EL (cell line): ENCODE measurements at regions not wholly inside any gene's neighbourhood (a gene's known extent, or its start where the extent isn't known, plus 50 kb on each side); places are given as distances from the start of the nearest gene placed in this dataset.
A peak's percentile ranks its signal among the peaks of the same experiment; 100 is the strongest.

Source experiments
- DNase-seq: peaks from one replicate; pipeline ENCODE4 v3.0.0-alpha.2; 2016

DNA sequence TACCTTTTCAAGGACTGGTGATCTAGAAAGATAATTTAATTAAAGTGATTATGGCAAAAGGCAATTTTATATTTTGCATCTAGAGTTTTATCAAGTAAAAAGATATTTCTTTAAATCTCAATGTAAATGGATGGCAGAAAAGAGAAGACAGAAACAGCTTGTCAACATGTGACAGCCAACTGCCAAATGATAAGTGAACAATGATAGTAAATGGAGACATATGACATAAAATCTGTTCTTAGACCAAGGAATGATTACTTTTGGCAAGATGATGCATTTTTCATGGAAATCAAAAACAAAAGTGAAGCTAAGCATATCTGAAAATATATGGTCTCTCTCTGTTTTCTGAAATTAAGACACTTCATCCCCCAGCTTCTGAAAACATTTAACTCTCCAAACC, 1730.7 kb upstream of the FLRT2 start:
- no peak for DNase-seq

DNA sequence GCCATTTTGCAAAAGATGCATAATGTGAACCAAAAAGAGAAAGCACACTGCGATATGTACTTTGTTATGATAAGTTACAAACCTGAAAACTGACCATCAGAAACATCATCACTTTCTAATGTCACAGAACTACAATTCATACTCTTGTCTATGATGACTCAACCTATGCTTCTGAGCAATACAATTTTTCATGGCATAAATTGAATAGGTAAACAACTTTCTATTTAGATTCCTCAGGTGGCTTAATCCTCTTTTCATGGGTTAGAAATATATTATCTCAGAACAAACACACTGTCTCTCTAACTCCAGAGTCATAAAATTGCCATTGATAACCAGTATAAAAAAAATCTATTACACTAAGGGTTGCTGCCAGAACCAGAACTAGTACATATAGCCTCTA, 1715.0 kb upstream of the FLRT2 start:
- no peak for DNase-seq

DNA sequence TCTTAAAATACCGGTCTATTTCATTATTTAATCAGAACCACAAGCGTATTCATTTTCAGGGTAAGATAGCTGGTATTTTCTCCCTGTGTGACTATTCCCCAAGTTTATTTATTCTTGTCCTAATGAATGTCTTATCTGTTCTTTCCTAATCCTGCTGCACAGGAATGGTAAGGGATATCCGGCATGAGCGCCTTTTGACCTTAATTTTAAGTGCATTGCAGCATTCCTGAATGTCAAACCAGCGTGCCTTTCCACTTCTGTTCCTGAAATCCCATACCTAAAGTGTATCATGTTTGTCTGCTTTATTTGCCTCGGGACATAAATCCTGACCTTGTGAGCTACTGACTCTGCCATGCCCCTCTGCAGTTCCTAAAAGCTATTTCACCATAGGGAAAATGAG, 1713.2 kb upstream of the FLRT2 start:
- peak; percentile 52 for DNase-seq

DNA sequence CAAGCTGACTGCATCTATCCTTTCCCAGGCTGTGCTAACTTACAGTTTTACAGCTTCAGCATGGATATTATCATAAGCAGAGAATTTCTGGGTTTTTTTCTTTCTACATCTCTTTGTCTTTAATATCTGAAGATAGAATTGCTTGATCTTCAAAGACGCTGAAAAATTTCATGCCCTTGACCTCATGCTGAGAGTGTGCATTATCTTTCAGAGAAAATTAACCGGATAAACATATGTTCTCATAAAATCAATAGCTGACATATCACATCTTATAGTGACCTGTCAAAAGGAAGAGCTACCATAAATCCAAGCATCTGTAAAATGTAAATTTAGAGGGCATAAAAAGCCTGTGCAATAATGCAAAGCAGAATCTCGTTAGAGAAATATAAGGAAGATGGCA, 1704.1 kb upstream of the FLRT2 start:
- no peak for DNase-seq

DNA sequence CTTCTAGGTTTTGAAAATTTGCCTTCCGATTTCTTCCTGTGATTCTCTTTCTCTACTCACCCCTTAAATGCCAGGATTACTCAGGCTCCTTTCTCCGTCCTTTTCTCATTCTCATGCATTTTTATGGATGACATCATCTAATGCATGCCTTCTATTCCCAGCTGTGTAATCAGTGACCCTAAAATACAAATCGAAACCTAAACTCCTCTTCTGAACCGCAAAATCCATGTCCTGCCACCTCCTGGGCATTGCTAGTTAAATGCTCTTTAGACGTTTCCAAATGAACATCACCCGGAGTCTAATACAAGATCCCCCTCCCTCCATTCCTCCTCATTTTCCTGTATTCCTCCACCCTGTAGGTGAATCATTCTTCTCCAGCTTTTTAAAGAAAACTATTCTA, 1703.1 kb upstream of the FLRT2 start:
- peak; percentile 58 for DNase-seq

DNA sequence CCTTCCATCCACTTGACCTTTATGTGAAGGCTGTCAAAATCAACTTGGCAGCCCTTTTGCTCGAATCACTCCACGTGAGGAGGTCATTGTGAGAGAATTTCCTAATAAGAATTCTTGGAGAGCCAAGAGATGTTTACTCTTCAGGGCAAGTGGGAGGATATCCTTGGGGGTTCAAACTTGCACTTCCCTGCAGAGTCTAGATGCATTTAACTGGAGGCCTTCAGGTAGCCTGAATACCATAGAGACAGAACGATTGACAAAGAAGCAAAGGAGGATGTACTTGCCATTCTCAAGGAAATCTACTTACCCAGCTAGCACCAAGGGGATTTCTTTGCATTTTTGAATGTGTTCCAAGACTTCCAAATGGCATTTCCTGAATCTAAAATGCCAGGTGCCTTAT, 1702.6 kb upstream of the FLRT2 start:
- DNase-seq, result no peak

DNA sequence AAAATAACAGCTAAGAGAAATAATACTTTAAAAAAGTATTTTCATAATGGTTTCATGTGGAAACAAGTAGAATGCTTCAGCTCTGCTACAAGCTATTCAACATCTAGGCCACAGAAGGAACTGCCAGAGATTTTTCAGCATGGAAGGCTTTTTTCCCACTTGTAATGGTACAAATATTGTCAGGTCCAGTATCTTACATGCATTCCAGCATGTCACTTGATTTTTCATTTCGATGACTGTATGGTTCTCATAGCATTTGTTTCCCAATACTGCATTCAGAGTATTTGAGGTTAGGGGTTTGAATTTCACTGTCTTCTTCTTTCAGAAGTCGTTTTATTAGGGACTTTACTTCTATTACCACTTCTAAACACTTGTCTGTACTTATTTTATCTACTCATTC, 1701.5 kb upstream of the FLRT2 start:
- no peak for DNase-seq

DNA sequence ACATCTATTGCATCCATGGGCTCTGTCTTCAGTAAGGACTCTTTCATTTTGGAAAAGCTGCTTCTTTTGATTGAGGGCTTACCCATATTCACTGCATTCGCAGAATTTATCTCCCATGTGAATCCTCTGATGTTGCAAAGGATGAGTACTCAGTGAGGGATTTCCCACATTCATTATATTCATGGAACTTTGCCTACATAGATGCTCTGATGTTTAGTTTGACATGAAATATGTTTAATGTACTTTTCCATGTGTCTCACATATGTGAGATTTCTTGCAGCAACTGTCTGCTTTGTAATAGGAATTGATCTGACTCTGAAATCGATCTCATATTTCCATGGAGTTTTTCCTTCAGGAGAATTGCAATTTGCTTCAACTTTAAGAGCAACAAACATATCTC, 1699.6 kb upstream of the FLRT2 start:
- DNase-seq, result no peak

DNA sequence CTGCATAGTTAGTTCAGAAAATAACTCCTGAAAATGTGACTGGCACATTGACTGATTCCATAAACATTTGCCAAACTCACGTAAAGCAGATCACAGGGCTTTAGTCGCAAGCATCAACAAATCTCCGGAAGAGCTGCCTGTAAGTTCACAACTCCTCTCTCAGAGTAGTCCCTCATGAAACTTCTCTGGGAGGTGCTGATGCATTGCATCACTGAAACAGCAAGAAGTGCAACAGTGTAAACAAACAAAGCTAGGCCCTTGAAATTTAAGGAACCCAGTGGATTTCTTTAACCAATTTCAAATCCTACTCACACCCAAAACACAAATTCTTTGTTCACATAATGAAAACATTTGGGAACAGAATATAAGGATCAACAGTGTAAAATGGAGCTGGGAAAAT, 1691.7 kb upstream of the FLRT2 start:
- no peak for DNase-seq

DNA sequence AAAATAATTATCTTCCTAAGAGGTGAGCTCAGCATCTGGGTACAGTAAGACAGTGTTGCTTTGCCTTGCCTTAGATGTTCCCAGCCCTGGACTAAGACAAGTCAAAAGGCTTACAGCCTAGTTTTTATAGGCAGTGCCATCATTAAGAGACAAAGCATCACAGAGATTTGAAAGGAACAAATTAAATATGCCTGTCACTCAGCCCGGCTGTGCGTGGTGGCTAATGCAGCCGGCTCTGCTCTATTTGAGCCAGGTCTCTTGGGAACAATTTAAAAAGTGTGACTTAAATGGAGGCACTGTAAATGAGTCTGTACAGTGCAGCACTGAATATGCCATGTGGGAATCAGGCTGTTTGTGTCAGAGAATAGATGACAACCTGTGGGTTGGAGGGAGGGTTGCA, 1687.4 kb upstream of the FLRT2 start:
- DNase-seq, result no peak

DNA sequence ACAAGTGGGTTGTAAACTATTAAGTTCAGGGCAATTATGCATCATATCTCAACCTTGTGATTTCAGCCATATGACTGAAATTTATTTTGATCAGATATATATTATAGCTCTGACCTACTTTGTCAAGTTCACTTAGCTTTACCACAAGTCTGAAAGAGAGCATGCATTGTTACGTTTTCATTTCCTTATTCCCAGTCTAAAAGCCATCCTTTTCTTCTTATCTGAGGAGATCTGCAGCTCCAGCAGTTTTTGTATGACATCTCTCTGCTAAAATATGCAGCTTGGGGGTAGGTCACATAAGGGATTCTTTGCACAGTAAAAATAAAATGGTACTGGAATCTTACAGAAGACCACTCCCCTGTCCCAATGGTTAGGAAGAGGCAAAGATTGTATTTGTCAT, 1682.8 kb upstream of the FLRT2 start:
- no peak for DNase-seq

DNA sequence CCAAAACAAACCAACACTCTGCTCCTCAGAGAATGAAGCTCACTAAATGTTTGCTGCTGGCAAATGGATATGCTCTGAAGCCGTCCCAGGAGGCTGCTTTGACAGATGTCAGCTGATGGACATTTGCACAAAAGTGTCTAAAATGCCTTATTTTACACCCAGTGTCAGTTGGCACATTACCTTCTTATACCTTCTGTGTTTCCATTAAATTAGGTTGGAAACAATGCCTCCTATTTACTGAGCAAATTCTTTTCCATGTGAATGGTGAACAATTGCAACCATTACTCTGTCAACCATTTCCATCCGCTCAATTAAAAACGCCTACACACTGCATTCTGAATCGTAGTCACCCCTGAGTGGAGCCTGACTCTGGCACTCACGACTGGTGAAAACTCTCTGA, 1679.9 kb upstream of the FLRT2 start:
- DNase-seq, result no peak

DNA sequence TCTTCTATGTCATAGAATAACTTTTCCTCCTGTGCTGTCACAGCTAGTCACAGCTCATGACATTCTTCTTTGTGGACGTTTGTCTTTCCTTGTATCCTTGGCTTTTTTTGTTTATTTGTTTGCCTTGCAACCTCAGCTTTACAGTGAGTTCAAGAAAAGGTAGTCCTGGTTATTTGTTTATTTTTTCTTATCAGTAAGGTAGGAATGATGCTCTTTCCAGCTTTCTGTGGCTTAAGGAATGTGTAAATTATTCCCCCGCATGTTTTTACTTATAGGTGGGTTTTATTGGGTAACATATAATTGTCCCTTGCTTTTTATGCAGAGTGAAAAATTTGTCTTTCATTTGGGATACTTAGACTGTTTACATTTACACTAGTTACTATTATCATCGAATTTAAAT, 1673.6 kb upstream of the FLRT2 start:
- DNase-seq, result no peak

DNA sequence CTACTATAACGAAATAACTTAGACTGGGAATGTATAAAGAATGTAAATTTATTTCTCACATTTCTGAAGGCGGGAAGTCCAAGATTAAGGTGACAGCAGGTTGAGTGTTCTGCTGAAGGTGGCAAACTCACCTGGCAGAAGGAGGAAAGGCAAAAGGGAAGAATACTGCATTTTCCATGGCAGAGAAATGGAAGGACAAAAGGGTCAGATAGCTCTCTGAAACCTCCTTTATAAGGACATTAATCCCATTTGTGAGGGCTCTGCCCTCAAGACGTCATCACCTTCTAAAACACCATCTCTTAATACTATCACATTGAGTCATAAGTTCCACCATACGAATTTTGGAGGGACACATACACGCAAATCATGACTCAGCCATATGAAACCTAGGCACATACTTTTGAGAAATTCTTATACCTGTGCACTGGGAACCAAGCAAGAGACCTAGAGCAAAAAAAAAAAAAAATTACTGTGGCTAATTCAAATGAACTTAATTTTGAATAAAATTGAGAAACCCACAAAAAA, 1669.3 kb upstream of the FLRT2 start:
- peak; percentile 14 for DNase-seq

DNA sequence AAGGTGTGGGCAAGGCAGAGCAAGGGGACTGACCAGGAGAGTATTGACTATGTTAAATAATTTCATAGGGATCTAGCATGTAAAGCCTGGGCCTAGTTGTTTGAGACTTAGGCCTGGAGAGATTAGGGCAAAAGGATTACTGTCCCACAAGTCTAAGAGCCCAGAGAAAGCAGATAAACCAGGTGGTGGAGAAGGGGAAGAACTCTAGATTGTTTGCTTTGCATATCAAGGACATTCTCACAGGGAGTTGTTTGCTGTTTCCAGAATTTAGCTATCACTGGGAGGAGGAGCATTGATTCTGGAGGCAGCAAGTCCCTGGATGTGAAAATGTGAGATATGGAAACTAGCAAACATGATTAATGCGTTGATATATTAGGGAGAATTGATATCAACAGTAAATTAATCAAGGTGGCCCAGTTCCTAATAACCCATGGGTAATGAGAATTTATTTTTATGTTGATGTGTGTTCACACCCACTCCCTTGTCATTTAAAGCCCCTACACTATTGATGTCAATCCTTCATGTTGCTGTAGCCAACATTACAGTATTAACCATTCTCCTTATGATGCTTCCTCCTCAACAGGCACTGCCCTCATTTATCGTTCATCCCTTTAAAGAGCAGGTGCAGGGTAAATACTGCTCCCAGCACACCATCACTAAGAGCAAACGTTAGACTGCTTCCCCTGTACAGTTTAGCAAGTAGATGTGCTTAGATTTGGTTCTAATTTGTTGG, 1666.7 kb upstream of the FLRT2 start:
- DNase-seq, result no peak

DNA sequence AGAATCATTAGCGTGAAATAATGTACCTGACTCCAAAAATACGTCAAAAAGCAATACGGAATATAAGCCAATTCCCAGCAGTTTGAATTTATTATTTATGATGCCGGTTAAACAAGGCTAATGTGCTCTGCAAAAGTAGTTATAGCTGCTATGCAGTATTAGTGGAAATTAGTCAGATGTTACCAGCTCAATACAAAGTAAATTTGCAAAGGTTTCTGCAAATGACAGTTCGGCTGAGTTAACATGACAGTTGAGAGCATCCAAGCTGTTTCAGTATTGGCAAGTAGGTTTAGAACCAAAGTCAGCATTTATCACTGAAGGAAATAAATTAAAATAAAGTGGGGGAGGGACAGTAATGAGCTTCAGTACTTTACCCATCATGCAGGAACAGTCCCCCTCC, 1665.8 kb upstream of the FLRT2 start:
- no peak for DNase-seq

DNA sequence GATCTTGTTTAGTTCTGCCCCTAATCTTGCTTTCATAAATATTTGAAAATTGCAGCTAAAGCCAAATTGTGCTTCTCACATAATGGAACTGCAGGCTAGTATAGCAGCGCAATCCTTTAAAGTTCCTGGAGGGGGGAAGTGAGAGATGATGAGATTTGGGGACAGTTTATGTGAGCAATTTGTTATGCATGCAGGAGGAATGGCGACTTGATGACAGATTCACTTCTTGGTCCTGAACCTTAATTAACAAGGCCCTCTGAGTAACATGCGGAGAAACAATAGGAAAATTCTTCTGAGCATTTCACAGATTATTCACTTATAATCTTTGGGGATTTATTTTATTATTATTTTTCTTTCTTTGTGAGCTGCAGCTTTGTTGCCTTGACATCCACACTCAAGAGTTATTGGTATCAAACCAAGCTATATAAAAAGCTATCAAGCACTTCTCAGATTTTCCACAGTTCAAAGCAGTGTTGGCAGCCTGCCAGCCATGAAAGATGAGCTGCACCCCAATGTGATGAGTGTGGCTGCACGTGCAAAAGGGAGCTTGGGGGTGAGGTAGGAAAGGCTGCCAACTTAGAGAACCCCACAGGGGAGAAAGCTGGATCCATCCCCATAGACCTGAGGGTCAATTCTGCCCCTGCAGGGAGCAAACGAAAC, 1662.2 kb upstream of the FLRT2 start:
- DNase-seq, result no peak

DNA sequence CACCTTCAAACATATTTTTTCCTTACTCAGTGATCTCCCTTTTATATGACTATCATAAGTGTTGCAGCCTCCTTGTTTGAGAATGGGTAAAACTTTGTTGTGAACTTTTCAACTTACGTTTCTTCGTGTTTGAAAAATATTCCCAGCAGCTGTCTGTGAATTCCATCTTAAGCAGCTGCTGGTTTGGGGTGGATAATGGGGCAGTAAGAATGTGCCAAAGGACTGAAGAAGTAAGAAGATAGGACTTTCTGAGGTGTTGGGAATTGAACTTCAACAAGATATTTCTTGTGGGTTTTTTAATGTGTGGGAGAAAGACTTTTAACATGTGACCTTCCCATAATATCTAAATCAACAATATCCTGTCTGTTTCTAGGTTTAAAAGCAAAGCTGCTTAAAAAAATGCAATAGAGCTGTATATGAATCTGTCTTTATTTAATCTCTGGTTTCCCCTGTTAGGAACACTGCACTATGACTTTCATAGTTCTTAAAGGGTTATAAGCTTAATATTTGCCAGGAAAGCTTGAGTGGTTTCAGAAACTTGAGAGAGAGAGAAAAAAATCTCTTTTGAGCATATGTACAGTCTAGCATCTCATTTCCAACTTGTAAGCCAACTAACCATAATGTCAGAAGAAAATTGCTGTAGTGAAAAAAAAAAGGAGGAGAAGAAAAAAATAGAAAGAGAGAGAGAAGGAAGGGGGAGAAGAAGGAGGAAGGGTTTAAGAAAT, 1659.2 kb upstream of the FLRT2 start:
- DNase-seq, result no peak

DNA sequence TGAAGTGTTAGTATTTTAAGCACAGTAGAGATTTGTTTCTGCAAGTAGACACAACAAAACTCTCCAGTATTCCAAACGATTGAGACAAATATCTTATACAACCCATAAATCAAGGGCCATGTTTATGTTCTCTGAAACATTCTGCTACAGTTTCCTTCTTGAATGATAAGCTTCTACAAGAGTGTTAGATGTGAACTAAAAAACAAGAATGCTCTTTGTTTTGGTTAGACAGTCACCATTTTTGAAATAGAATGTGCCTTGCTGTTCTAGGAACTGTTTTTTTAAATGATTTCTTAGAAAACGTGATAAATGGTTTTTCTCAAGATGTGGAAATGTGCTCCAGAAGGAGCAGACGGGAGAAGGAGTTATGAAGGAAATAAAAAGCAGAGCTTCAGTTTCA, 1656.3 kb upstream of the FLRT2 start:
- no peak for DNase-seq

DNA sequence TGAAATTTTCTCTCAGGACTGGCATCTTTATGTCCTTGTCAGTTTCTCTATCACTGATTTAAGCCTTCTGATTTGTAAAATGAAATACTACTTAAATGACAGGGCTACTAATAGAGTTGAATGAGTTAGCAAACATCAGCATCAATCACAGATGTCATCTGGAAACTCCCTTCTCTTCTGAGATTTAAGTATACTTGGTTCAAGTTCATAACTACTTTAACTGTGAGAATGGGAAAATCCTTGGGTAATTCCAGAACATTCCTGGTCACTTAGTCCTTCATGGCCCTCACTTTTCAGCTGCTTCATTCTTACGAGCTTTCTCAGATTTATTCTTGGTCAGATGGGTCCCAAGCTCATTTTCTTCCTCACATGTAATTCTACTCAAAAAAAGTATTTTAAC, 1655.3 kb upstream of the FLRT2 start:
- DNase-seq, result peak; percentile 1

DNA sequence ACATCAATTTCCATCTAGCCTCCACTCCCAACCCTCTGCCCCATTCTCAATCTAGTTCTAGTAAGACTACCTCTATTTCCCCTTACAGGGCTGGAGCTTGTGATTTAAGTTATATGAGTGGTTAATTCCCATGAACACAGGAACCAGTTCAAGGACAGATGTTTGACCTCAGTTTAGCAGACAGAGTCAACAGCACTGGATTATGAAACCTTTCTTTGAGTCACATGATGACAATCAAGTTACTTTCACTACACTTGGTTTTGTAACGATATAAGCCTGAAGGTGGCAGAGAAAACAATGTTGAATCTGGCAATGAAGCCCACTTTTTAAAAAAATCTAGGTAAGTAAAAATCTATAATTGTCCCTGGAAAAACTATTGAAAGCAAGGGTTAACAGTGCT, 1646.2 kb upstream of the FLRT2 start:
- no peak for DNase-seq

DNA sequence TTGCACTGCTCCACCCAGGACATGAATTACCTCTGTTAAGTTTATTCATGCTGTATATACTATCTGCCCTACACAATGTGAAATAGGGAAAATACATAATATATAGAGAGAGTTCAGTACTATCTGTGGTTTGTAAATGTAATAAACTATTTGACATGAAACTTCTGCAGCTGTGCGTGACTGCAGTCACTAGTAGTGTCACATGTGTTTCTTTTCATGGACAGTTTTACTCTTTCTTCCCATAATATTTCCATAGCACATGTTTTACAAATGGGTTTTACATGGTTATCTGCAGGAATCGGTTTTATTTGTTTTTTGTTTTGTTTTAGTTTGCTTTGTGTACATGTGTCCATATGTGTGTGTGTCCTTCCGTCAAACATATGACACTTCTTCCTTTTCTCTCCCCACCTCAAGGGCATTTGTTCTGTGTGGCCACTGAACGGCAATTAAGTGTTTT, 1644.1 kb upstream of the FLRT2 start:
- DNase-seq, result no peak

DNA sequence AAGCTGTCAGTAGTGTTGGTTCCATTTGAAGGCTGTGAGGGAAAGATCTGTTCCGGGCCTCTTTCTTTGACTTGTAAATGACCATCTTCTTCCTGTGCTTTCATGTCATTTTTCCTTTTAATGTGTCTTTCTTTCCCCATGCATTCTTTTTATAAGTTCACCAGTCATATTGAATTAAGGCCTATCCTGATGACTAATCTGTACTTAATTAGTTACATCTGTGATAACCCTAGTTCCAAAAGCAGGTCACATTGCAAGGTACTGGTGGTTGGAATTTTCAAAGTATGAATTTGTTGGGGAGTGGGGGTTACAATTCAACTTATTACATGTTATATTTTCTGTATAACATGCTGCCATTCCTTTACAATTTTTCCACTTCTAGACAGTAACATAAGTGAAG, 1642.1 kb upstream of the FLRT2 start:
- DNase-seq, result no peak

DNA sequence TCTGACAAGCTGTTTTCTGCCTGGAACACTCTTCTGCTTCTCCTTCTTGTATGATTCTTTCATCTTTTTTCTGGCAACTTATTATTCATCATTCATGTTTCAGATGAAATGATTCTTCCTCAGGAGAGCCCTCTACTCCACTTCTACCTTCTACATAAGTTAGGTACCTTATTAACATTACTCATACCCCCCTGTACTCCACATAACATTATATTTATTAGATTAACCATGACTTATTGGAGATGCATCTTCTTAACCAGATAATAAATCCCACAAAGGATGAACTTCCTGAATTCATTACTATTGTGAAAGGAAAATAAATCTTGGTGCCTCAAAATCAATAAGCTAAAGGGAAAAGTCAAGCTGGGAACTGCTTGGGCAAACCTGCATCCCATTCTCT, 1636.5 kb upstream of the FLRT2 start:
- DNase-seq, result no peak
